ELR (cell line): ENCODE measurements at regions not wholly inside any gene's neighbourhood (a gene's known extent, or its start where the extent isn't known, plus 50 kb on each side); places are given as distances from the start of the nearest gene placed in this dataset.

Experiments
- DNase-seq: peaks from one replicate; pipeline ENCODE4 v3.0.0-alpha.2; 2015; ENCODE audit warnings: low read depth

- peak; percentile 32 for DNase-seq
These were observed 369.2 kb upstream of the NRP1 start for GRCh38 chr10:33703501-33704213.

- DNase-seq: no peak
These were observed 363.6 kb upstream of the NRP1 start for GRCh38 chr10:33698033-33698432.

DNA sequence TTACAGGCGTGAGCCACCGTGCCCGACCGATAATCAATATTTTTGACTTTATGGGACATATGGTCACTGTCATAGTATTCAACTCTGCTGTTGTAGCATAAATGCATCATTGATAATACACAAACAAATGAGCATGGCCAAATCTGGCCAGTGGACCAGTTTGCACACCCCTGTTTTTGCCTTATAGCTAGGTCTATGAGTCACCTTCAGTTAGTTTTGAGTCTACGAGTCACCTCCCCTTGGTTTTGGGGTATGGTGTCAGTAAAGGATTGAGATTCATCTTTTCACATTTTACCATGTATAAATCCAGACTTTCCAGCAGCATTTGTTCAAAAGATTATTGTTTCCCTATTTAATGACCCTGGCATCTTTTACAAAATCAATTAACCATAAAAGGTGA, 362.5 kb upstream of the NRP1 start:
- DNase-seq: peak; percentile 47

- no peak for DNase-seq
These were observed 361.1 kb upstream of the NRP1 start for GRCh38 chr10:33695536-33695935.

GRCh38 chr10:33690536-33690935, 356.1 kb upstream of the NRP1 start:
- peak; percentile 21 for DNase-seq

DNA sequence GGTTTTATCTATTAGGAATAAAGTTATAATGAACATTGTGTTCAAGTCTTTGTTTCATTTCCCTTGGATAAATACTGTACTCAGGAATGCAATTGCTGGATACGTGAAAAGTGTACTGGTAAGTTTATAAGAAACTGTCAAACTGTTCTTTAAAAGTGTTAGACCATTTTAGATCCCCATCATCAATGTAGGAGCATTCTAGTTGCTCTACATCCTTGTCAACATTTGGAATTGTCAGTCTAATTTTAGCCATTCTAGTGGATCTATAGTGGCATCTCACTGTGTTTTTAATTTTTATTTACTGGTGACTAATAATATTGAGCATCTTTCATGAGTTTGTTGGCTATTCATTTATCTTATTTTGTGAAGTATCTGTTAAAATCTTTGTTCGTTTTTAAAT, 354.0 kb upstream of the NRP1 start:
- no peak for DNase-seq

- no peak for DNase-seq
These were observed 349.7 kb upstream of the NRP1 start for GRCh38 chr10:33684211-33684611.

DNA sequence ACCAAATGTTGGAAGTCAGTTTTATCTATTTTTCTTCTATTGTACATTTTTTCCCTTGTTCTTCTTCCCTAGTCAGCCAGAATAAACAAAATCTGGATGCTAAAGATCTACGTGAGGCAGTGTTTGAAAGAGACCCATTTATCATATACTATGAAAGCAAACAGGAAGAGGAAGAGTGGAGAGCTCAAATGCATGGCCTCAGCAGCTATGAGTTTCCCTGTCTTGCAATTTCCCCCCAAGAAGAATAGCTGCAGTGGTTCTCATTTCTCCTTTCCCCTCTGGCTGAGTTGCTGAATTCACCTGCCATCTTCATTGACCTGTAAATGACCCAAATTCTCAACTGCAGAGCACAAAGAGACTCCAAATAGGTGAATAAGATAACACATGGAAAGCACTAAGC, 347.1 kb upstream of the NRP1 start:
- no peak for DNase-seq

DNA sequence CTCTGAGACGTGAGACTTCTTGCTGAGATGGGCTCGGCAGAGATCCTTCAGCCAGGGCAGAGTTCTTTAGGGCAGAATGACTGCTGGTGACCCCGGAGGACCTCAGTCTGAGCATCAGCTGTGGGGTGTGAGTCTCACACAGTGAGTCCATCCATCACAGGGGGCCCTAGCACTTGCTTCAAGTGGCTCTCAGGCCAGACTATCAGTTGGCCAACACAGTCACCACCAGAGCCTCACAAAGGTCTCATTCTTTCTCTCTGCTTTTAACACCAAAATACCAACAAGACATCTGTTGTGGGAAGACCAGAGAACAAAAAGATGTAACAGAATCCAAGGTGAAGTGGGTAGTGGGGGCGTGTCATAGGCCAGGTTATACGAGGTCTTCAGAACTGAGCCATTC, 345.6 kb upstream of the NRP1 start:
- DNase-seq: no peak

DNA sequence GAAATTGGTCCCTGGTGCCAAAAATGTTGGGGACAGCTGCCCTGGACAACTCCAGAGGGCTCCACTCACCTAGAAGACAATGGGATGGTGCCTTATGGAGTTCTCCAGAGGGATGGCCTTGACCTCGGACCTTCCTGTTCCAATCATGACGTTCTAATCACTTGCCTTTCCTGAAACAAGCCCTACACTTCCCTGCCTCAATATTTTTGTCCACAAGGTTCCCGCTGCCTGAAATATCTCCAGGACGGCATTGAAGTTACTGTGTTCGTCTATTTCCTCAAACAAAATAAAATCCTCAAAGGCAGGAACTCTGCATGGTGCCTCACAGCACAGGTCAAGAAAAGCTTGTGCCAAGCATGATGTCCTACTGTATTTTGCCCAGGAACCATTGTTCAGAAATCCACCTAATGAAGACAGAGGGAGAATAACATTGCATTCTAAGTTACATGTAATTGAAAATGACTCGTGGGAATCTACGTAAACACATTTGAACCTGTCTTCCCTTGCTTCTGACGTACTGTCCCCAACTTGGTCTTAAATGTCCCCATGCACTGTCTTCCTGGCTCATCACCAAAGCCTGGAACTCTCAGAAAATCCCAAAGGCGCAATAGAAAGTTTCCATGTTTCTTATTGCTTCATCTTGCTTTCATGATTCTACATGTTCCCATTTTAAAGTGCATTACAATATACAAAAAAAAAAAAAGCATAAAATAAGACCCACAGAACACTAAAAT, 342.3 kb upstream of the NRP1 start:
- DNase-seq: no peak

DNA sequence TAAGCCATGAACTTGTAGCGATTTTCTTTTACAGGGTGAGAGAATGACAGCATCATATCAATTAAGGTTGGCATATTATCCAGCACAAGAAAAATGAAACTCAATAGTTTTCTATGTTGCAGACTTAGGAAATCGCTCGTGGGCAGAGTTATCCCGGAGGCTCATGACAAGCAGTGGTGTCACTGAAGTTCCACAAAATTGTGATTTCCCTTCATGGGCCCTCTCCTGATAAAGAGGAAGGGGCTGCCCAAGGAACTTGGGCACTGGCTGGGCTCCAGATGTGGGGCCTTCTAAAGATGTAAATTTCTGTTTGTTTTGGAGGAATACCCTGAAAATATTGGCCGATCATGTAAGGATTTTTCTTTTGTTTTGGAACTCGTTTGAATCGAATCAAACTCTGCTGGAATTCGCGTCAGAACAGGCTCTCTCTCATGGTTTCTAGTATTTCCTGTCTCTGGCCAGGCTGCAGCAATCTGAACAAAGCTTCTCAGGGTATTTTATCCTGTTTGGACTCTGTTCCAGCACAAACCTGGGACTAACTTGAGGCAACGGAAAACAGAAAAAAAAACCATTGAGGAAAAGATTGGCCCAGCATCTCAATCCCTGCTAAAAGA, 340.6 kb upstream of the NRP1 start:
- DNase-seq: no peak

- DNase-seq: no peak
These were observed 340.0 kb upstream of the NRP1 start for GRCh38 chr10:33674491-33674890.

DNA sequence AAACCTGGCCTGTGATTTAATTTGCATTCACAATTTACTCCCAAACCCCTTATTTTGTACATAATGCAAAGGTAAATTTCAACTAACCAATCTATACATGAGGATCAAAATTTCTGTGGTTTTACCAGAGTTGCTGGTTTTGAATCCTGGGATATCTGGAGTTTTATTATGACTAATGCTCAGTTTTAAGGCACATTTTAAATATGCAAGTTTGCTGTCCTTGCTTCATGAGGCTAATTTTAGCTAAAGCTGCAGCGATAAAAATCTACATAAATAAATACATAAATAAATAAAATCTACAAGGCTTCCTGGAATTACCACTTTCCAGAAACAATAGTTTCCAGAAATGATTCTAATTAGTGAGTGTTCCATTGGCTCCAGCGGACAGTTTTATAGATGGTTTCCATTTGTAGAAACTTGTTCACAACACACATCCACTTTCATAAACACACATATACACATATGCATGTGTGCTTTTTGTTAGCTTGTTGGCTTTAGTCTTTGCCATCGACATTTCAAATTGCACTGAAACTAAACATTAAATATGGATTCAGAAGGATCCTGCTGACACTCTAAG, 339.5 kb upstream of the NRP1 start:
- no peak for DNase-seq

- no peak for DNase-seq
These were observed 335.4 kb upstream of the NRP1 start for GRCh38 chr10:33669904-33670303.

DNA sequence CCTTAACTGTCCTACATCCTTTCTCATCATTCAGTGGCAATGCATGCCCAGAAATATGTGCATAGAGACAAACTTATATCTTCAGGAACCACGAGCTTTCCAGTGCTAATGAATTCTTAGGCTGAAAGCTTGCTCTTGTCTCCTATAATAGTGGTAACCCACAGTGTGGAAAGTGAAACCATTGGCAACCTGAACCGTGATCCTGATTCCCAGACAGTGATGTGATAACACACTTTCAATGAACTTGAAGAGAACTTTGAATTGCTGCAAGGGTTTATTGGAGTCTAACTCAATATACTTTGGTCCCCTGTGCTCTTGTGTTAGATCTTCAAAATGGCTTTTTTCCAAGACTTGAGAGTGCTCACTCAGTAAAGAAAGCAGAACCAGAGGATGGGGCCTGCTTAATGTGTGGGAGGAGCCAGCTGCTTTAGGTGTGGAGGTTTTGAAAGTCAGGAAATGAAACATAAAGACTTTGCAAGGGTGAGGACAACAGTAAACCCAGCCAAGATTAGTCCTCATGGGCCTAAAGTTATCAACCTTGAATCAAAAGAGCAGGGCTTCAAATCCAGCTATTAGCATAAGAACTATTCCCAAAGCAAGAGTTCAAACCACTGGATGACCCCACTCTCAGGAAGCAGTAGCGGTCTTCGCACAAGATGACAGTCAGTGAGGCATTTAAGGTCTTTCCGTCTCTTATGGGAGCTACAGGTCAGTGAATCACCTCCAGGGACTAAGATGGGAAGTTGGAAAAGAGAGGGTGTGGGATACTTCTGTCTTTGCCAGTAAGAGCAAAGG, 332.4 kb upstream of the NRP1 start:
- DNase-seq: no peak

GRCh38 chr10:33665501-33665900, 331.0 kb upstream of the NRP1 start:
- no peak for DNase-seq

DNA sequence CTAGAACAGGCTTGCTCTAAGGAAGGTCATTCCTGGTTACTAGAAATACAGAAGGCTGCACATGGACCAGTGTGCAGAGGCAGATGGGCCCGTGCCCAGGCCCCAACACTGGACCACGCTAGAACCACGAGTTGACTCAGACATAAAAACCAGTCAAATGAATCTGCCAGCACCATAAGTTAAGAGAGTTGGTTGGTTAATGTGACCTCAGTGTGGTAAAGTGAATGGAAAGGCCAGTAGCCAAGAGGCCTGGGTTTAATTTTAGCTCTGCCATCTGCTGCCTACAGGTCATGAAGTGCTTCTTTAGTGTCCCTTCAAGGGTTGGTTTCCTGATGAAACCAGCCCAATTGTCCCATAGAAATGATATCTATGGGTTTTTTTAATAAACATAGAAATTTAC, 329.6 kb upstream of the NRP1 start:
- no peak for DNase-seq

- peak; percentile 87 for DNase-seq
These were observed 327.3 kb upstream of the NRP1 start for GRCh38 chr10:33661580-33662336.

GRCh38 chr10:33660329-33660728, 325.9 kb upstream of the NRP1 start:
- no peak for DNase-seq

GRCh38 chr10:33657913-33658312, 323.4 kb upstream of the NRP1 start:
- DNase-seq: no peak

DNA sequence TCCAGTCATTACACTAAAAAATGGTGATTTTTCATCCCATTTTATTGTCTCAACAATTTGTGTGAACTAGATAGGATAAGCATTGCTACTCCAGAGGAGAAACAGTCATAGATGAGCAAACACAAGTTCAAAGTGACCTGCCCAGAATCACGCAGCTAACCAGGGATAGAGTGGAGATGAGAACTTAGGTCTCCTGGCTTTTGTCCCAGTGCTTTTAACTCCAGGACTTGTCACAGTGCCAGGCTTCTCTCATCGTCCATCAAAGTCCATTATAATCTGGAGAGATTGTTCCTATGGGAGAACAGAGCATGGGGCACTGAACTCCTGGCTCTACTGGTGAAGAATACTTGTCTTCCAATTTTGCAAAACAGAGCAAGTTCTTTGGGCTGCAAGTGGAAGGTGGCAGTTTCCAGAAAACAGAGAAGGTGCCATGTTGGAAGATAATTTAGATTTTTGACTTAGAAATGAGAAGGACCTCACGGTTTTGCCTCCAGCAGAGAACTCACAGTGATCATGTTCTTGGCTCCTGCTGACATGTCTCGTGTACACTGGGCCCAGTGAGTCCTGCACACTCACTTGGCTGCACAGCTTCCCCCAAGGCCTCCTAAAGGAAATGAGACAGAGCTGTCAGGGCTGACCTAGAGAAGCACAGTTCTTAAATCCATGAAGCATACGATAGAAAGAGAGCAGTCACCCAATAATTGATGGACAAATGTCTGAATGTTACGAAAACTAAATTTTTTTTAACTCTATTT, 322.9 kb upstream of the NRP1 start:
- peak; percentile 10 for DNase-seq
